AG09319 (cell line): ENCODE measurements at regions not wholly inside any gene's neighbourhood (a gene's known extent, or its start where the extent isn't known, plus 50 kb on each side); places are given as distances from the start of the nearest gene placed in this dataset.

Source experiments
- DNase-seq: peaks from one replicate; pipeline ENCODE4 v3.0.0-alpha.2; 2010; ENCODE audit warnings: low read depth; ENCODE audit errors: extremely low read depth
- TF ChIP-seq, protein P1 (sequence below): IDR thresholded peaks from 2 replicates; pipeline ENCODE4 v1.5.1; 2011; ENCODE audit warnings: low read depth, mild to moderate bottlenecking, inconsistent platforms, low read length, moderate library complexity

DNA sequence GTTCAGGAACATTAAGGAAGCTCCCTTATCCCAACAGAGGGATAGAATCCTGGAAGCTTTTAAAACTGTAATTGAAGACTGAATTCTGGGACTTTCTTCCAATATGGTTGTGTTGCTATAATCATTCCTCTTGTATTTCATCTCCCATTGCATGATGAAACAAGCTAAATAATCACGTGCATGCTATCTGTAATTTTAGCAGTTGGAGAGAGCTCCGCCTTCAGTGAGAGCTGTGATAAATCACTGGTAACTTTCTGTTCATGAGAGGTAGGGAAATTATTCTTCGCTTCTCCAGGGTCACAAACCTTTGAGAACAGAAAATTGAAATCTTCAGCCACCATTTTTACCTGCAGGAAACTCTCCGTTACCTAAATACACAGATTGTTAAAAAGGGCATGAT lies 530.2 kb downstream of the HTR7 start:
- TF ChIP-seq, protein P1, sequence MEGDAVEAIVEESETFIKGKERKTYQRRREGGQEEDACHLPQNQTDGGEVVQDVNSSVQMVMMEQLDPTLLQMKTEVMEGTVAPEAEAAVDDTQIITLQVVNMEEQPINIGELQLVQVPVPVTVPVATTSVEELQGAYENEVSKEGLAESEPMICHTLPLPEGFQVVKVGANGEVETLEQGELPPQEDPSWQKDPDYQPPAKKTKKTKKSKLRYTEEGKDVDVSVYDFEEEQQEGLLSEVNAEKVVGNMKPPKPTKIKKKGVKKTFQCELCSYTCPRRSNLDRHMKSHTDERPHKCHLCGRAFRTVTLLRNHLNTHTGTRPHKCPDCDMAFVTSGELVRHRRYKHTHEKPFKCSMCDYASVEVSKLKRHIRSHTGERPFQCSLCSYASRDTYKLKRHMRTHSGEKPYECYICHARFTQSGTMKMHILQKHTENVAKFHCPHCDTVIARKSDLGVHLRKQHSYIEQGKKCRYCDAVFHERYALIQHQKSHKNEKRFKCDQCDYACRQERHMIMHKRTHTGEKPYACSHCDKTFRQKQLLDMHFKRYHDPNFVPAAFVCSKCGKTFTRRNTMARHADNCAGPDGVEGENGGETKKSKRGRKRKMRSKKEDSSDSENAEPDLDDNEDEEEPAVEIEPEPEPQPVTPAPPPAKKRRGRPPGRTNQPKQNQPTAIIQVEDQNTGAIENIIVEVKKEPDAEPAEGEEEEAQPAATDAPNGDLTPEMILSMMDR, result no peak
- no peak for DNase-seq

DNA sequence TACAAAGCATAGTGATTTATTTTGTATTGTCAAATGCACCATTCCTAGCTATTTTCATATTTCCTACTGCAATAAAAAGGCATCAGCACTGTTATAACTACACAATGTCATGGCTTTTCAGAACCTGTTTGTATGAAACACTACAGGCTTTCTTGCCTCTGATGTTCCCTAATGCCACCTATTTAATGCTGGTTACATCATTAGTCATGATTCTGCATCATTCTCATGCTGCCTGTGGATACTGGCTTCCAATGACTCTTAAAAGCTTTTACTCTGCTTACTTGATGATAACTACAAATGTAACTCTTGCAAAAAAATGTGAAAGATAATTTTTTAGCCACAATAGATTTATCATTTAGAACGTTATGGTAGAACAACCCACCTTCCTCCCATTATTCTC lies 529.4 kb downstream of the HTR7 start:
- TF ChIP-seq, protein P1, result no peak
- DNase-seq, result no peak

DNA sequence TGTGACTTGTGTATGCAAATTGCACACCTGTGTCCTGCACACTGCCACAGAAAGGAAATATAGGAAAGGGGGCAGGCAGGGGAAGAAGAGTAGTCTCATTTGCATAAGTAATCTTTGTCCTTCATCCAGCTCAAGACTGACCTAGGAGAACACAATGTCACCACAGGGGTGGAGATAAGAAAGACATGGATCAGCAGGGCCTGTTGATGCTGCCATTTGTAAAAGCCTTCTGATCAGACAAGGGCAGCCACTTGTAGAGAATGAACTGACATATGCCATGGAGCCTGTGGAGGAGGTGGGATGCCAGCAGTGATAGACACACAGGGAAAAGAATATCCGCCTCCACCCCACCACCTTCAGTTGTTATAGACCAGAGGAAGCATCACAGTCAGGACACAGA lies 528.9 kb downstream of the HTR7 start:
- no peak for DNase-seq
- TF ChIP-seq, protein P1, result no peak

DNA sequence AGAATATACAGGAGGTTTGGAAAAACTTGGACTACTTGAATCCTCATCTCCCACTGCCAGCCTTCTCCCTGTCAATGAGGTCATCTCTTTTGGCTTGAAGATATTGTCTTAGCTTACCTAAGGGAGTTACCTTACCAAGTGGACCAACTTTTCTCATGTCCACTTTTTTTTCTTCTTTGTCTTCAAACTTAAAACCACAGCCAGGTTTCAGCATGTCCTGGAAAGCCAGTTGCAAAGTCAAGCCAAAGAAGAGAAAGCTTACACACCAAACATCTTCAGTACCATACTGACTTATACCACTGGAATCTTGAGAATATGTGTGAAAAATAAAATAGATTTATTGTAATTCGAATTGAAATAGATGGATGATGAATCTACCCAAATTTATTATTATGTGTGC lies 520.5 kb downstream of the HTR7 start:
- DNase-seq, result no peak
- TF ChIP-seq, protein P1, result no peak

DNA sequence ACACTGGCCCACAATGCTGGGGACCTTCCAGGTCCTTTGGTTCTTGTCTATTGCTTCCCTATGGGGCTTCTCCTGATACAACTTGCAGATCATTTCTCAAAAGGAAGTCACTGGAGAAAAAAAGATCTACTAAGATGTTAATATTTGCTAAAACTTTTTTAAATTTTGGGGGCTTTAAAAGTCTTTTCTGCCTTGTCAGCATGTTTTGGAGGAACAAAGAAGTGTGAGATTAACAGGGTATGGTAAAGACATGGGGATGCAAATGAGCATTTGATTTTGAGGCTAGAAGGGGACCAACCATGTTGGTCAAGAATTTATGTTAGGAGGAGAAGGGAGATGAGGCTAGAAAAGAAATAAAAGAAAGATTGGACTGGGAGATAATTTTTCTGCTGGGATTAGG lies 515.4 kb downstream of the HTR7 start:
- TF ChIP-seq, protein P1, result no peak
- DNase-seq, result no peak

DNA sequence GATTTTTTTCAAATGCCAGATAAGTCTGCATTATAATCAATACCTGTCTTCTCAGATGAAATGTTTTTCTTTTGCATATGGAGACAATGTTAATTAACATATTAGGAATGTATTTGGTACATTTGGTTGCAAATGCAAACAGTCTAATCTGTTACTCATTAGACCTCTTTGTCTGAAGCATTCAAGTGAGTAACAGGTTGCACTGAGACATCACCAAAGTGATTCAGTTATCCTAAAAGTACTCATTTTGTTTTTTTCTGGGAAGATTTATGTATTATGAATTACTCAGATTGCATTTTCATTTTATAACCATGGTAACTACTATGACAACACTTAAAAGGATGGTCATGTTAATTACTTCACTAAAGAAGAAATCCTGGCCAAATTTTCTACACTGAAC lies 513.6 kb downstream of the HTR7 start:
- TF ChIP-seq, protein P1, result no peak
- DNase-seq, result no peak

DNA sequence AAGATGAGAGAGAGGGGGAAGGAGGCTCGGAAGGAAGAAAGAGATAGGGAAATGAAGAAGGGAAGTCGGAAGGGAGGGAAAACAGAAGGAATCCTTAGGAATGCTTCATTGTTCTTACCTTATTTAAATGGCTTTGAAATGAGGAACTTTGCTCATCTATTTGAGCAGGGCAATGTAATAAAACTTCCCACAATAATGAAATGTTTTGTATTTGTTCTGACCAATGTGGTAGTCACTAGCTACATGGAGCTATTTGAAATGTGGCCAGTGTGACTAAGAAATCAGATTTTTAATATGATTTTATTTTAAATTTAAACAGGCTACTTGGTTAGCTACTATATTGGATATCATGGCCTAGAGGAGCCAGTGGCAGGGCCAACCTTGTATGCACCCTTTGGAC lies 510.6 kb downstream of the HTR7 start:
- TF ChIP-seq, protein P1, result no peak

DNA sequence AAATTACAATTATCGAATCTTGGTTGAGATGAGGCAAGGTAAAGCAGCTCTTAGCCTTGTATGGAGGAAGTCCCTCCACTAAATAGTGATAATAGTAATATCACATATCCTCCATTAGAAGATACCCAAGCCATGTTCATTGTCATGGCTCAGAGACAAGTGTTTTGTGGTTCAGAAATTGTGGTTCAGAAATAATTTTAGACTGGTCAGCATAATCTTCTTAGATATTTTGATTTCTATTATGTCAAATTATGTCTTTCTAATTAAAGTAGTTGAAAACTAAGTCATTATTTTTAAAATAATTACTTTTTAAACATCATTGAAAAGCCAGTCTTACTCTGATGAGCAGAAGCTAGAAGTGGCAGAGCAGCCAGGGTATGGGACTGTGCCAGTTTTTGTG lies 507.7 kb downstream of the HTR7 start:
- TF ChIP-seq, protein P1, result no peak
- no peak for DNase-seq

More for the DNA sequence above, 510.6 kb downstream of the HTR7 start:
- DNase-seq, result no peak
